Inflammatory macrophage (primary cell): ENCODE measurements at regions not wholly inside any gene's neighbourhood (a gene's known extent, or its start where the extent isn't known, plus 50 kb on each side); places are given as distances from the start of the nearest gene placed in this dataset.
"Not testable (repeated sequence)": the region's sequence is repeated elsewhere in the genome, so short reads cannot be mapped to it uniquely, and the experiment has no call there.

ENCODE experiments used
- DNase-seq, 2 donors: peaks; one replicate each; pipeline ENCODE4 v3.0.0-alpha.2; 2020 to 2022

GRCh38 chr16:23013484-23013883 is 135.8 kb downstream of the USP31 start:
- peak in 1 of 2 donors; percentile 4 for DNase-seq

GRCh38 chr16:23009075-23009474 is 140.2 kb downstream of the USP31 start:
- DNase-seq, result no peak

- DNase-seq, result no peak
Observed at GRCh38 chr16:23008041-23008440, 141.2 kb downstream of the USP31 start.

DNA sequence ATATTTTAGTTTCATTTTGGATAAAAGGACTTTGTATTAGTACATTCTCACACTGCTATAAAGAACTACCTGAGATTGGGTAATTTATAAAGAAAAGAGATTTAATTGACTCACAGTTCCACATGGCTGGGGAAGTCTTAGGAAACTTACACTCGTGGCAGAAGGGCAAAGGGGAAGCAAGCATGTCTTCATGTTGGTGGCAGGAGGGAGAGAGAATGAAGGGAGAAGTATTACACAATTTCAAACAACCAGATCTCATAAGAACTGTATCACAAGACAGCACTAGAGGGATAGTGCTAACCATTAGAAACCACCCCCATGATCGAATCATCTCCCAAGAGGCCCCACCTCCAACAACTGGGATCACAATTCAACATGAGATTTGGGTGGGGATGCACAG is 142.9 kb downstream of the USP31 start:
- DNase-seq, result peak; percentile 9 to 47

- DNase-seq, result no peak
Observed at GRCh38 chr16:23005951-23006350, 143.3 kb downstream of the USP31 start.

DNA sequence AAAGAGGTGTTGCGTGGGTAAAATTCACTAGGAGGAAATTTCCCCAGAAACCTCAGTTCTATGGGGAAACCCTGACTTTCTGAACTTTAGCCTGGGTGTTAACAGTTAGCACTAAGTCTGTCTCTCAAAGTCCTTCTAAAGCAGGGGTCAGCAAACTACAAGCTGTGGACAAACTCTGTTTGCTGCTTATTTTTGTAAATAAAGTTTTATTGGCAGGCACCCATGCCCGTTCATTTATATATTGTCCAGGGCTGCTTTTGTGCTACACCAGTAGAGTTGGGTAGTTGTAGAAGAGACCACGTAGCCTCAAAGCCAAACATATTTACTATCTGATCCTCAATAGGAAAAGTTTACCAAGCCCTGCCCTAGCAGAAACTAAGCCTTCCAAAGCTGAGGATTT is 159.7 kb downstream of the USP31 start:
- no peak for DNase-seq

GRCh38 chr16:22983614-22984013 is 165.6 kb downstream of the USP31 start:
- no peak for DNase-seq

GRCh38 chr16:22980514-22980913 is 166.6 kb downstream of the HS3ST2 start:
- not testable (repeated sequence) for DNase-seq

- no peak for DNase-seq
Observed at GRCh38 chr16:22979038-22979437, 165.1 kb downstream of the HS3ST2 start.

DNA sequence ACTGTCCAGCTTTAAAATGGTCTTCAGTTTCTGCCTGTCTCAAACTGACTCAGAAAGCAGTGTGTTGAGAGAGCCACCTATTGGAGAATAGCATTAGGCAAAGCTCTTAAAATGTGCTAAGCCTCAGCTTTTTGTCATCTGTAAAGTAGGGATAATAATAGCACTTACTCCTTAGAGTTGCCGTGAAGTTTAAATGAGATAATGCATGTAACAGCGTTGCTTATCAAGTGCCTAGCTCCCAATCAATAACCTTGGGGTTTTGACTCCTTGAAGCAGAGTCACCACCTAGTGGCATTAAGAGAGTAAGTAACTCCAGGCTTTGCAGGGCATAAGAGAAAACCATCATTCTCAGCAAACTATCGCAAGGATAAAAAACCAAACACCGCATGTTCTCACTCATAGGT is 163.3 kb downstream of the HS3ST2 start:
- DNase-seq, result peak in 1 of 2 donors; percentile 1

DNA sequence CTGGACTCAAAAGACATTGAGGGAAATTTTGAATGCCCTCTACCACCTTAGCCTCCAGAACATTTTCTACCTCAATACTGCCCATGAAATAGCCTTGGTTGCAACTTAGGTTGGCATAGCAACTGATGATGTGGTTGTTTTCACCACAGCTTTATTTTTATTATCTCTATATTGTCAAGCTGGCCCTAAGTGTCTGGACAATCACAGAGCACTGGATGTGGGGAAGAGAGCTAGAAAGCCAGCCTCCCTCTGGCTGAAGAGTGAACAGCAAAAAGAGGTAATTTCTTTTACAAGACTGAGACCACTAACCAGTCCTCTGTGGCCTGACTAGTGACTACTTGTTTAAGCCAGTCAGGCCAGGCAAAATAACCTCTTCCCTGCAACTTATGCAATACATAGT is 159.6 kb downstream of the HS3ST2 start:
- no peak for DNase-seq

GRCh38 chr16:22971346-22971924 is 157.5 kb downstream of the HS3ST2 start:
- no peak for DNase-seq

DNA sequence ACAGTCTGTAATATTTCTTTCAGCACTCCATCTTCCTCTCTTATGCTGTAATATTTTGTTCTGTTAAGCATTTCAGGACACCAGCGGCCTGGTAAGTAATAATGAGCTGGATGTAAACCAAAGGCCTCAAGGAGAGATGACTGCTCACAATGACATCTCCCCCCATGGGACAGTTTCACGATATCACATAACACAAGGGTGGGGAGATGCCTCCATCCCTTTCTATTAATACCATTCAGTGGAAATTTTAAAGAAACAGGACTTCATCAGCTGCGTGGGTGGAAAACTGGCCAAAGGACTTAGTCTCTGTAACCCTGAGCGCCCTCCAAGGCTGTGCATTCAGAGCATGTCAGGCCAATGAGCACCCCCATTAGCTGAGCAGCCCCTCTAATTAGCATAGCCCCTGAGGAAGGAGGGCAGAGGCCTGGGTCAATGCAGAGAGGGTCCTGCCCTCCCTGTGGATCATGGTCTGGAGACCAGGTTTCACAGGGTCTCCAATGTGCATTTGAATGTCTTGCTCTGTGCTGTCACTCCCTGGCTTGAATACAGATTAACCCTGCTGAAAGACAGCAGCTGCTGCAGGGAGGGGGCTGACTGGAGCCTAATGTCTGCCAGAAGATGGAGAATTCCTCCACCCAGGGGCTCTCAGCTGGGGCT is 156.4 kb downstream of the HS3ST2 start:
- DNase-seq, result no peak

DNA sequence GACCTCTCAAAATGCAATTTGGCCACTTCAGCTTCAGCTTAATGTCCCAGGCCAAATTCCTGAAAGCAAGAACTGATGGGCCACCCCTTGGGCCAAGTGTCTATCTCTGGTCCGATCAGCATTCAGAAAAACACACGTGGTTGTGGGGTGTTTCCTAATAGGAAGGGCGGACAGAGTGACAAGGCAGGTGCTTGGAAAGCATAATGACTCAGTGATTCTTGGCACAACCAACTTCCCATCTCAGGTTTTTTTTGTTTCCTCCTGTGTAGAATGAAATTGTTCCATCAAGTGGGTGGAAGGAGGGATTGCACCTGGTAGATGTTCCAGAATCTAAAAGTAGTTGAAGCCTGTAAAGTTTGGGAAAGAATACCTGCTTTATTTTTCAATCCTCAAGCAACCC is 155.6 kb downstream of the HS3ST2 start:
- no peak for DNase-seq

DNA sequence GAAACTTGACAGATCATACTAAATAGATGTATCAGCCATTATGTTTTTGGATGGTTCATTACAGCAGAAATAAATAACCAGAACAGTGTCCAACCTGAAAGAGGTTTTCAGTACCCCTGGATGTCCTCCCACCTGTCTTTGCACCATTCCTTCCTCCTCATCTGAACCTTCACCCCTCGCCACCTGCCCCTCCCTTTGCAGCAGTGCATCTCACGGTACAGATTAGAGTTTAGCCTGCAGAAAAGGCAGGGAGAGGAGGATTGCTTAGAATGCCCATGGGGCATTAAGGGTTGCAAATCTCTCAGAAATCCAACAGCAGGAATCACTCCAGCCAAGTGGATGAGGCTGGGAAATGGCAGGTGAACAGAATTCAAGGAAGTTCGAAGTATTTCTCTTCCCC is 155.0 kb downstream of the HS3ST2 start:
- no peak for DNase-seq

- no peak for DNase-seq
Observed at GRCh38 chr16:22967521-22968095, 153.6 kb downstream of the HS3ST2 start.
